ENCODE measurements at regions not wholly inside any gene's neighbourhood (a gene's known extent, or its start where the extent isn't known, plus 50 kb on each side); places are given as distances from the start of the nearest gene placed in this dataset.

- no peak for DNase-seq (ENCODE audit: low spot score)
- no peak overlapping the region for H3K27ac ChIP-seq
- ChIA-PET CTCF (no interaction called here), POLR2A (ENCODE audit: low non-redundant PET) (no interaction called here)
- TF ChIP-seq CTCF (conservative IDR thresholded peaks at IDR 0.05; ENCODE audit: low read depth): no peak
Observed at GRCh38 chr5:61215996-61216395, 53.7 kb upstream of the SMIM15 start.

- CTCF ChIA-PET: no interaction called here
- DNase-seq (ENCODE audit: low spot score): no peak
- no peak for TF ChIP-seq CTCF (conservative IDR thresholded peaks at IDR 0.05; ENCODE audit: low read depth)
- POLR2A ChIA-PET (ENCODE audit: low non-redundant PET): no interaction called here
- H3K27ac ChIP-seq: no peak overlapping the region
Observed at GRCh38 chr5:61216741-61217140, 54.5 kb upstream of the SMIM15 start.

GRCh38 chr5:61217214-61217613 is 54.9 kb upstream of the SMIM15 start:
- no peak overlapping the region for H3K27ac ChIP-seq
- no peak for TF ChIP-seq CTCF (conservative IDR thresholded peaks at IDR 0.05; ENCODE audit: low read depth)
- POLR2A ChIA-PET (ENCODE audit: low non-redundant PET): no interaction called here
- DNase-seq (ENCODE audit: low spot score): no peak
- CTCF ChIA-PET: interaction anchor here (0.8 to 0.9 kb wide), 2 partner anchors 670 to 1534 kb away, joined by 3 read pairs; no protein-coding TSS in a partner anchor

GRCh38 chr5:61228229-61228628 is 66.0 kb upstream of the SMIM15 start:
- POLR2A ChIA-PET (ENCODE audit: low non-redundant PET): no interaction called here
- no peak overlapping the region for H3K27ac ChIP-seq
- CTCF ChIA-PET: no interaction called here
- DNase-seq (ENCODE audit: low spot score): no peak
- TF ChIP-seq CTCF (conservative IDR thresholded peaks at IDR 0.05; ENCODE audit: low read depth): no peak

GRCh38 chr5:61228691-61229280 is 66.5 kb upstream of the SMIM15 start:
- ChIA-PET CTCF (interaction anchor here (0.6 kb wide), 1 partner anchor 474 kb away, joined by 3 read pairs; no protein-coding TSS in a partner anchor), POLR2A (ENCODE audit: low non-redundant PET) (no interaction called here)
- peak; percentile 21 for DNase-seq (ENCODE audit: low spot score)
- TF ChIP-seq CTCF (conservative IDR thresholded peaks at IDR 0.05; ENCODE audit: low read depth): no peak
- no peak overlapping the region for H3K27ac ChIP-seq

- no peak for TF ChIP-seq CTCF (conservative IDR thresholded peaks at IDR 0.05; ENCODE audit: low read depth)
- CTCF ChIA-PET: interaction anchor here (0.6 kb wide), 1 partner anchor 474 kb away, joined by 3 read pairs; no protein-coding TSS in a partner anchor
- H3K27ac ChIP-seq: no peak overlapping the region
- POLR2A ChIA-PET (ENCODE audit: low non-redundant PET): no interaction called here
- no peak for DNase-seq (ENCODE audit: low spot score)
Observed at GRCh38 chr5:61229416-61229815, 67.1 kb upstream of the SMIM15 start.
